Activated T-helper 17 cell treated with anti-CD3 and anti-CD28 coated beads, Interleukin-2, amount 50 U/mL, for 72 hours (primary cell): ENCODE measurements at regions not wholly inside any gene's neighbourhood (a gene's known extent, or its start where the extent isn't known, plus 50 kb on each side); places are given as distances from the start of the nearest gene placed in this dataset.

ENCODE experiments used
- ATAC-seq: fragments of 150-1000 bp; cut with Tn5 transposase; replicated peaks from 2 replicates; pipeline ENCODE4 v1.10.0; 2021; ENCODE audit warnings: mild to moderate bottlenecking, moderate library complexity
- H3K27ac Mint-ChIP-seq: one replicate; pipeline ENCODE4 v1.8.0; 2022; ENCODE audit warnings: mixed read lengths
- H3K27me3 Mint-ChIP-seq: one replicate; pipeline ENCODE4 v1.8.0; 2022; ENCODE audit warnings: mixed read lengths
- H3K36me3 Mint-ChIP-seq: one replicate; pipeline ENCODE4 v1.8.0; 2022; ENCODE audit warnings: low read depth, mild to moderate bottlenecking, mixed read lengths
- H3K4me1 Mint-ChIP-seq: one replicate; pipeline ENCODE4 v1.8.0; 2022; ENCODE audit warnings: mixed read lengths
- H3K4me3 Mint-ChIP-seq: one replicate; pipeline ENCODE4 v1.8.0; 2022; ENCODE audit warnings: mild to moderate bottlenecking, mixed read lengths
- H3K9me3 Mint-ChIP-seq: one replicate; pipeline ENCODE4 v1.8.0; 2022; ENCODE audit warnings: mixed read lengths

DNA sequence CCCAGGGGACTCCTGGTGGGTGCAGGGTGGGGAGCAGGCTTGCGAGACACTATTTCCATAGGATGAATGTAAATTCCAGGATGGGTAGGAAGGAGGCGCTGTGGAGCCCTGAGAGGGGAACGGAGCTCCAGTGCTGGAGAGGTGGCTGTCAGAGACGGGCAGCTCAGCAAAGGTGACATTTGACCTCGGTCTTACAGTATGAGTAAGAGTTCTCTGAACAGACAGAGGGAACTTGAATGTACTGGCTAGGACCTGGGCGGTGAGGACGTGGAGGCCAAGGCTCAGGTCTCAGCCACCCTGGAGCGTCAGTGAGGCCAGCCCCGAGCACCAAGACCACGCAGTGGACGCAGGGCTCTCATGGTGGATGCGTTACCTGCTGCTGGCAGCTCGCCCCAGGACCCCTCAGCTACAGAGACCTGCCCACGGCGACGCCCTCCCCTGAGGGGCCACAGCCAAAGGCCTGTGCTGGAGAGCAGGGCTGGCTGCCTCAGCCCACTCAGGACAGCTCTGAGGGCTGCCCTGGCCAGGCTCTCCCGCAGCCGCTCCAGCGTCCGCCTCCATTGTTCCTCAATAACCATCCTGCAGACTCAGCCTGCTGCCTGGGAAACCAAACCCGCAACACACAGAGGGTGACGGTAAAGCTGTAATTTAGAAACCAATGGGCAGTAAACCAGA is 65.9 kb upstream of the TNRC6C start:
- H3K27me3 Mint-ChIP-seq: no peaks in the 10 kb centered on the region
- no peaks in the 10 kb centered on the region for H3K36me3 Mint-ChIP-seq
- no peak overlapping the region for H3K4me3 Mint-ChIP-seq
- H3K9me3 Mint-ChIP-seq: no peaks in the 10 kb centered on the region
- no peak overlapping the region for H3K27ac Mint-ChIP-seq
- no peak for ATAC-seq
- peaks cover 2% of the 10 kb centered on the region for H3K4me1 Mint-ChIP-seq

DNA sequence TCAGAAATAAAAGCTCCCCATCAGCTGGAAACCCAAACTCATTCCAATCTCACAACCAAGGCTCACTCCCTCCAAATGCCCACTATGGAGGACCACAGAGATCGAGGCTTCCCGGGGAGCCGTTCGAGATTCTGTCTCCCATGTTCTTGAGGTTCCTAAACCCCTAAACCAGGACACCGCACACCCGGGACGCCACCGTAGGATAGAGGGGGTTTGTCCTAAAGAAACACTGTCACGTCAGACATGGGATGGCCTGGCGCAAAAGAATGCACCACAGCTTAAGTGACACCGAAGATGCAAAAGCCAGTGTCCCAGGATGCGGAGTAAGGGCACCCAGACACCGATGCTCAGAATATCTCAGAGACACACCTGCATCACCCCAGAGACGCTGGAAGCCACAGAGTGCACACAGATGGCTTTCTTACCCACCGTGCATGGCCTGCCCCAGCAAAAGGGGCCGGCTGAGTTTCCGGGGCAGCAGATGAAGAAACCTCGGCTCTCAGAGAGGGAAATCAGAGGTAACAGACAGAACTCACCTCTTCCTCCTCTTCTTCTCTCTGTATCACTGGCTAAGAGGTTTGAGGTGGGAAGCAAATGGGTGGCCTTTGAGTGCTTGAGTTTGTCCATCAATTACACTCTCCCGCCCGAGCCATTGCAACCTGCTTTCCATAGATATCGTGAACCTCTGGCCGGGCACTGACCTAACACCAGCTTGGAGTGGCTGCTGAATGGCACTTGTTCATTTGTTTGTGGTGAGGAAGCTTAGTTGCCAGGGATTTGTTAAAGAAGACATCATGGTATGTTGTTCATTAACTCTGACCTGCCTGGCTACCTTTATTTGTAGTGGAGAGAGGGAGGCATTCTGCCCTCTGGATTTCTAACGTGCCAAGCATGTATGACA is 65.1 kb upstream of the TNRC6C start:
- Mint-ChIP-seq H3K4me3 (no peak overlapping the region), H3K36me3 (no peaks in the 10 kb centered on the region), H3K27me3 (no peaks in the 10 kb centered on the region), H3K27ac (no peak overlapping the region), H3K4me1 (no peaks in the 10 kb centered on the region), H3K9me3 (no peaks in the 10 kb centered on the region)
- ATAC-seq: no peak

DNA sequence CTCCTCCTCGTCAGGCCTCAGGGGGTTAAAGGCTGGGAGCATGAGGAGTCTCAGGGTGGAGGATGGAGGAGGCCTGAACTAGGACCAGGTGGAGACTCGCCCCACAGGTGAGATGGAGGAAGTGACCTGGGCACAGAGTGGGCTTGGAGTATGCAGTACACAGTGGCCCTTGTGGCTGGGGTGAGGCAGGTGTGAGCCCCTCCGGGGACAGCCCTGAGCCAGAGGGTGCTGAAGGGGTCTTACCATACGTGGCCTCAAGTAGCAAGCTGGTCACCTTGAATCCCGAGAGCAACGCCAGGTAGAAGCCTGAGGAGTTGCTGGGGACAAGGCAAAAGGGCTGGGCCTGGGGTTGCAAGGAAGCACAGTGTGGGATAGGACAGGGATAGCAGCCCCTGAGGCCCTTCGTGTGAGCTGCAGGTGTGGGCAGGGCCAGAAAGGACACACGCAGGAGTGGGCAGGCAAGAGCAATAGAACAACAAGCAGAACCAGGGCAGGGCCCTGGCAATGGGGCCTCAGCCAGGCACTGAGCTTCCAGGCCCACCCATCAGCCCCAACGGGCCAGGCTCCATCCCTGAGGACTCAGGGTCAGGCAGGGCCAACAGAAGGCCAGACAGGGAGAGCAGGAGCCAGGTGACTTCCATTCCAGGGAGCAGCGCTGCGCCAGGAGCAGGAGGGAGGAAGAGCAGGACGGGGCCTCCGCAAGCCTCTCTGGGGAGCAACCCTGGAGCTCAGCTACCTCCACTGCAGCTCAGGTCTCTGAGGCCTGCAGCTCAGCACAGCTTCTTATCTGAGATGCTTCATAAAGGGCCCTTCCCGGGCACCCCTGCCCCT is 64.2 kb upstream of the TNRC6C start:
- no peaks in the 10 kb centered on the region for H3K4me1 Mint-ChIP-seq
- no peaks in the 10 kb centered on the region for H3K9me3 Mint-ChIP-seq
- no peak overlapping the region for H3K4me3 Mint-ChIP-seq
- no peak overlapping the region for H3K27ac Mint-ChIP-seq
- no peaks in the 10 kb centered on the region for H3K36me3 Mint-ChIP-seq
- H3K27me3 Mint-ChIP-seq: no peaks in the 10 kb centered on the region
- ATAC-seq: no peak

DNA sequence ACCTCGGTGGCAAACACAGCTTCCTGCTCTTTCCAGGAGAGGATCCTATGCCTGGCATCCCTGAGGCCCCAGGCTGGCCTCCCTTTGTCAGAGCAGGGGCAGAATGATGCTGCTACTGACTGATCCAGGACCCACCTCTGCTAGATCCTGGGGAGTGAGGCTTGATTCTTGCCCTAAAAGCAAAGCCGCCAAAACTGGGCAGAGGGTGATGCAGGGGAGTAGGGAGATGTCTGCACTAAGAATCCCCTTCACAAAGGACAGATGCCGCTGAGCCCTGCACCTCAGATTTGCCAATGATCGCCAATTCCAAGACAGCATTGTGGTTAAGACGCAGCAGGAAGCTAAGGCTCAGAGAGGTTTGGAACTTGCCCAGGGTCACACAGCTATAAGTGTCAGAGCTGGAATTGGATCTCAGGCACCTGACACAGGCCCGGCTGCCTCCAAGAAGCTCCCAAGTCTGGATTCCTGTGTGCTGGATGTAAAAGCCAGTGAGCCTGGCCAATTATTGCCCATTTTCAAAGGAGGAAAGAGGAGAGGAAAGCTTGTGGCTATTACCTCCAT is 60.7 kb upstream of the TNRC6C start:
- Mint-ChIP-seq H3K36me3 (no peaks in the 10 kb centered on the region), H3K9me3 (no peaks in the 10 kb centered on the region), H3K27me3 (no peaks in the 10 kb centered on the region), H3K4me3 (no peak overlapping the region), H3K4me1 (no peaks in the 10 kb centered on the region), H3K27ac (no peak overlapping the region)
- ATAC-seq: no peak

DNA sequence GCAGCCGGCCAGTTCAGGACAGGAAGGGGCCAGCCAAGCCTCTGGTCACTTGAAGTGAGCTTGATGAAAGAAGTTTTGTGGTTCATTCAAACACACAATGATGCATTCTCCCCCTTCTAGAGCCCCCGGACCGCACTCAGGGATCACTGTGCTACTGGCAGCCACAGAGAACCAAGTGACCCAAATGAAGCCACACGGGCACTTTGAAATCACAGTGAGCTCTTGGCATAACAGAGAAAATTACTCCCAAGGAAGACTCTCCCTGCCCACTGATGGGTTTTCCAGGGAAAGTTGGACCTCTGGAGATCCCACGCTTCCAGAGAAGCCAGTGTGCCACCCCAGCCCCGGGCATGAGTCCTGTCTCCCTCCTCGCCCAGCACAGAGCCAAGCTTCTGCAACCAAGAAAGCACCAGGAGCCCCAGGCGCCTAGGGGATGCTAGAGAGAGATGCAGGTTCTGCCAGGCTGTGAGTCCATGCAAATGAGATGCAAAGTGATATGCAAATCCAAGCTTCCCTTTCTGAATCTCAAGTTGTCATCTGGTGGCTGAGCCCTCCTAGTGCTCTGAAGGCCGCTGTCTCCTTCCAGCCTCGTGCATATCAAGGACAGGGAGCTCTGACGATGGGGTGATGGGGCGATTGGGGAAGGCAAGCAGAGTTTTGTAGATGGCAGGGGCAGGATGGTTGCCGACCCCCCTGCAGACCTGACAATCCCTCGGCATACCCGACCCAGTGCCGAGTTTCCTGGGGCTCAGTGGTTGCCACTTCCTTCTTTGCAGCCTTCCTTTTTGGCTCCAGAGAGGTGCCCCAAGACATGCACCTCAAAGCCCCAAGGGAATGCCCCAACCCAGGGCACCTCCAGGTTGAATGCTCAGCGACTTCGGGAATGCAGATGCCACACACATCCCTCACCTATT is 59.7 kb upstream of the TNRC6C start:
- Mint-ChIP-seq H3K9me3 (no peaks in the 10 kb centered on the region), H3K4me1 (no peaks in the 10 kb centered on the region), H3K27me3 (no peaks in the 10 kb centered on the region), H3K36me3 (no peaks in the 10 kb centered on the region), H3K4me3 (no peak overlapping the region), H3K27ac (no peak overlapping the region)
- ATAC-seq: no peak

DNA sequence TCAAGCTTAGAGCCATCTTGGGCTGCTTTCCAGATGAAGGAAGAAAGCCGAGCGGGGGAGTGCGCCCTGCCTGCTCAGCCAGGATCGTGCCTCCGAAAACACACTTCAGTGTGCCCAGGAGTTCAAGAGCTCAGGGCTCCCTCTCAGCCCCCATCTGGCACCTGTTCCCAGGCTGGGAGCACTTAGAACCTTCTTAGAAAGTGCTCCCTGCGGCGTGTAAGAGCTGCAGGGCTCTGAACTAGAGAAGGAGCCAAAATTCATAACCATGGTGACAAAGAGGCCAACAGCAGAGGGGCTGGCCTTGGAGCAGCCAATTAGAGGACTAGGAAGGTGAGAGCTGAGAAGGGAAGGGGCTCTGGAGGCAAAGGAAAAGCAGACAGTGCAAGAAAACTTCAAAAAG is 59.0 kb upstream of the TNRC6C start:
- Mint-ChIP-seq H3K4me3 (no peak overlapping the region), H3K9me3 (no peaks in the 10 kb centered on the region), H3K27ac (no peak overlapping the region), H3K4me1 (no peaks in the 10 kb centered on the region), H3K36me3 (no peaks in the 10 kb centered on the region), H3K27me3 (no peaks in the 10 kb centered on the region)
- no peak for ATAC-seq

DNA sequence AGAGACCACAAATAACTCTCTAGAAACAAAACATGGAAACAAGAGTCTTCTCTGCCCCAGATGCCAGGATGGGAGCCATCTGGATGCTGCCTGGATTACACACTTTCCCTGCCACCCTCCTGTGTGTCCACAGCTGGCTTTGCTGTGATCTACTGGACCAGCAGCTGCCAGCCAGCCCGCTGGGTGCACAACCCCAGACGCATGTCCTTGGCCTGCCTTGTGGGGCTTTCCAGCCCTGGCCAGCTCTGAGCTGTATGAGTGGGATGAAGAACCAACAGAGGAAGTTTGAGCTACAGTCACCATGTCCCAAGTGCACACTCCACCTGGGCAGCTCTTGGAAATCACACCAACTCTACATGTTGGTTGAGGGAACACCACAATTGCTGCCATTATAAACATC is 57.0 kb upstream of the TNRC6C start:
- Mint-ChIP-seq H3K9me3 (no peaks in the 10 kb centered on the region), H3K4me1 (no peaks in the 10 kb centered on the region), H3K4me3 (no peak overlapping the region), H3K27me3 (no peaks in the 10 kb centered on the region), H3K27ac (no peak overlapping the region), H3K36me3 (no peaks in the 10 kb centered on the region)
- ATAC-seq: no peak

DNA sequence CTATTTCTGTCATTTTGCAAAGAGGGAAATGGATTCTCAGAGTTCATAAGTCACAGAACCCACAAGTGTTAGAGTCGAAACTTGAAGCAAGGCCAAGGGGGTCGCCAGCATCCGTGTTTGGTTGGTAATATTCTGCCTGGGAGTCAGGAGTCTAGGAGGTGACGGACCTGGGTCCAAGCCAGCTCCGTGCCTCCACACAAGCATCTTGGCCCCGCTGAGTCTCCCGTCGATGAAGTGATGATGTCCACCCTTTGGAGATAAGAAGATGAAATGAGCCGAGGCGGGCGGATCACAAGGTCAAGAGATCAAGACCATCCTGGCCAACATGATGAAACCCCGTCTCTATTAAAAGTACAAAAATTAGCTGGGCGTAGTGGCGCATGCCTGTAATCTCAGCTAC is 53.2 kb upstream of the TNRC6C start:
- Mint-ChIP-seq H3K27ac (no peak overlapping the region), H3K4me3 (no peak overlapping the region), H3K4me1 (peaks cover 4% of the 10 kb centered on the region), H3K27me3 (no peaks in the 10 kb centered on the region), H3K36me3 (no peaks in the 10 kb centered on the region), H3K9me3 (no peaks in the 10 kb centered on the region)
- no peak for ATAC-seq

DNA sequence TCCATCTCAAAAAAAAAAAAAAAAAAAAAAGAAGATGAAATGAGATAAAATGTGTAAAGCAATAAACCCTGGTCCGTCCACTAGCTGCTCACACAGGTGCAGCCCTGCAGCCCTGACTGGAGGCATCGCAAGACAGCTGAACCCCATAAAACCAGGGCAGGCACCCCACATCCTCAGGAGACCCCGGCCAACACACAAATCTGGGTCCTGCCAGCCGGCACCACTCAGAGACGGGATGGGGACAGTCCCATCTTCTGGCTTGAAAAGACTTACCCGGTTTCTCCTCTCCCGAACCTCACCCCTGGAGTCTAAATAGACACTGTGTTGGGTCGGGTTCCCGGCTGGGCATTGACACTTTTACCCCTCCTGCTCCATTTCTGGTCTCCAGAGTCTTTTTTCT is 52.7 kb upstream of the TNRC6C start:
- no peak overlapping the region for H3K27ac Mint-ChIP-seq
- no peaks in the 10 kb centered on the region for H3K27me3 Mint-ChIP-seq
- no peaks in the 10 kb centered on the region for H3K36me3 Mint-ChIP-seq
- H3K4me1 Mint-ChIP-seq: peaks cover 4% of the 10 kb centered on the region
- no peak for ATAC-seq
- H3K4me3 Mint-ChIP-seq: no peak overlapping the region
- H3K9me3 Mint-ChIP-seq: no peaks in the 10 kb centered on the region

DNA sequence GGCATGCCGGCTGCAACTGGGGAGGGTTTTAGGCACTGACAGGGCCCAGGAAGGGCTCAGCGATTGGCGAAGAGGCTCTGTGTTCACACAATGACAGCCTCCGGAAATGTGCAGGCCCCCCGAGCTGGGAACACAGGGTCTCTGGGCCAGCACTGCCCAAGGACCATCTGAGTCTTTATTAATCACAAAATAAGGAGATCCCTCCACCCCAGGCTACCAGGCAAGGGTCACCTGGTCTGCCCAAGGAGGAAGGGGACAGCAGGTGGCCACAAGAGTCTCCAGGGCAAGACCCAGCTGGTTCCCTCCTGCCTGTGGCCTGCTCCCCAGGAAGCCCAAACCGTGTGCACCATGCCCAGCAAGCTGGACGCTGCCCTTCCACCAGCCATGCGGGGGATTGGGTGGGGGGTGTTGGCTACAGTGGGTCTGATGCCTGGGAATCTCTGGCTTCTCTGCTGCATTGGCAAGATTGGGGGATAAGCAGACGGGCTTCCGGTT is 52.1 kb upstream of the TNRC6C start:
- Mint-ChIP-seq H3K27me3 (no peaks in the 10 kb centered on the region), H3K9me3 (no peaks in the 10 kb centered on the region), H3K27ac (no peak overlapping the region), H3K4me1 (peaks cover 4% of the 10 kb centered on the region), H3K4me3 (no peak overlapping the region), H3K36me3 (no peaks in the 10 kb centered on the region)
- no peak for ATAC-seq

DNA sequence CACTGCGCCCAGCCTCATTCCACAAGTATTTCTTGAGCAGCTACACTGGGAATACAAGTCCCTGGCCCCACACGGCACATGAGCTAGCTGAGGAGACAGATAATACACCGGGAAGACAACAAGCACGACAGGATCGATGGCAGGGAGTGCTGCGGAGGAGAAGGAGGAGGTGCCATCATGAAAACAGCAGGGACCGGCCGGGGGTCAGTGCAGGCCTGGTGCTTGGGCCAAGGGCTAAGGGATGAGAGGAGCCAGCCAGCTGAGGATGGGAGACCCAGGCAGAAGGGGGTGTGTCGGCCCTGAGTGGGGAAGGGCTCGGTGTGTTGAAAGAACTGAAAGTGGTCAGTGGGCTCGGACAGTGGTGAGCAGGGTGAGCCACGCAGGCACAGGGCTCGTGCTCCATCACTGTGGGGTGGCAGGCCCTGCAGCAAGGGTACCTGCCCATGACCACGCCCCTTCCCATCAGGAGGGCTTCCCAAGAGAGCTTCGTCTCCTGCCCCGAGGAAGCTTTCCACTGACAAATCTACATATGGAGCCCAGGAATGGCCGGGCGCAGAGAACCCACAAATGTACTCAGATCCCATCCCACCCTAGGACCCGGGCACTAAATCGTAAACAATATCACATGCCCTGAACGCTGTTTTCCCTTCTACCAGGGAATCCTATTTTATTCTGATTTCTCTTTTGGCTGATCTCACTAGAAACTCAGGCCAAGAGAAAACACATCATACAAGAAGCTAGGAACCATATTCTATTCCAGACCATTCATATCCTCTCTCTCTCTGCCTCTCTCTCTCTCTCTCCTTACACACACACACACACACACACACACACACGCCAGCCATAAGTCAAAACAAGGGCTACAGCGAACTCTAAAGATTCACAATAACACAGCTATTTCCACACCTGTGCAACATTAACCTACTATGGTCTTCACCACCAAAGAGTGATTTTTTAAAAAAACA is 50.7 kb upstream of the TNRC6C start:
- Mint-ChIP-seq H3K4me3 (no peak overlapping the region), H3K9me3 (no peaks in the 10 kb centered on the region), H3K4me1 (peaks cover 4% of the 10 kb centered on the region), H3K36me3 (no peaks in the 10 kb centered on the region), H3K27ac (no peak overlapping the region), H3K27me3 (peaks cover 4% of the 10 kb centered on the region)
- no peak for ATAC-seq

DNA sequence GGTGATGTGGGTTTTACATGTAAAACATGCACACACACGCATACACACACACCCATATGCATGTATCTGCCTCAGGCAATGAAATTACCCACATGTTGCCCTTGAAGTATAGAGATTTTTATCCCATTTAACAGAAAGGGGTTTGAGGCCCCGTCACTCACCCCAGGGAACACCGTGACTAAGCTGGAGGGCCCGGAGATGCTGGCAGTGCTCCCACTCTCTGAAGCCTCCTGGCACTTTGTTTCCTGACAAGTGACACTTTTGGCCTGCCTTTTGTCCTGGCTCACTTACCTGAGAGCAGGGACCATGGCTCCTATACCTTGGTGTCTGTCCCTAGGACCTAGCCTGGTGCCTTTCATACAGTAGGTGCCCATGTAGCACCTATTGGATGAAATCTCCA is 50.0 kb upstream of the TNRC6C start:
- Mint-ChIP-seq H3K9me3 (no peaks in the 10 kb centered on the region), H3K4me1 (peaks cover 4% of the 10 kb centered on the region), H3K27me3 (peaks cover 4% of the 10 kb centered on the region), H3K4me3 (no peak overlapping the region), H3K27ac (no peak overlapping the region), H3K36me3 (no peaks in the 10 kb centered on the region)
- ATAC-seq: no peak
